GM12872 (cell line): ENCODE measurements at regions not wholly inside any gene's neighbourhood (a gene's known extent, or its start where the extent isn't known, plus 50 kb on each side); places are given as distances from the start of the nearest gene placed in this dataset.

Experiments used
- CTCF ChIP-seq: IDR thresholded peaks from 3 replicates; pipeline ENCODE4 v1.5.1; 2011; ENCODE audit warnings: low read depth, mild to moderate bottlenecking, low read length, moderate library complexity; ENCODE audit not compliant: insufficient read depth

DNA sequence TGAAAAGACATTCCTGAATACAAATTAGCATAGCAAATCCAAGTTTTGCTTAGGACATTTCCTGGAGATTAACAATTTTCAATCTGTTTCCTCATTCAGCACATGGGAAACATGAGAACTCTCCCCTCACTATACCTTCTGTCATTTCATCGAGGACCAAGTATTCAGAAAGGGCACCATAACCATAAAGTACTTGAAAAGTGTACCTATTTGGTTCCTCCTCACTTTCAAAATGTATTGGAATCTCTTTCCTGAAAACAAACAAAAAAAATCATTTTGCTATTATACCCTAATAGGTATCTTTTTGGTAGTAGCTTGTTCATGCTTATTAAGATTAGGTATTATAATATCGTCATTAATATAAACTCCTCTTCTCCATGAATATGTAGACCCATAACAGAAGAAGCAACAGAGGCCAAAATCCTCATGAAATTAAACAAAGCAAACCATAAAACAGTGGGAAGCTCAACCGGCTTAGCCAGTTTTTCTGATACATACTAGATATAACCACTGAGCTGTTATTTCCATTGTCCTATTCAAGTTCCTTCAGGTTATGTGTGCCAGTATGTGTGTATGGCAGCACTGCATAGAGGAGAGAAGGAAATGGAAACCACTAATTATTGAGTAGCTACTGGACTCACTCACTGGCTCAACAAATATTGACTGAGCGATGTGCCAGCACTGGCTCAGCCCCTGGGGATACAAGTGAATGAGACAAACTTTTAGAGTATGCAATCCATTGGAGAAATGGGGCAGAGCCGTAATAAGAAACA is 274.0 kb downstream of the MAFB start:
- TF ChIP-seq CTCF = no peak

DNA sequence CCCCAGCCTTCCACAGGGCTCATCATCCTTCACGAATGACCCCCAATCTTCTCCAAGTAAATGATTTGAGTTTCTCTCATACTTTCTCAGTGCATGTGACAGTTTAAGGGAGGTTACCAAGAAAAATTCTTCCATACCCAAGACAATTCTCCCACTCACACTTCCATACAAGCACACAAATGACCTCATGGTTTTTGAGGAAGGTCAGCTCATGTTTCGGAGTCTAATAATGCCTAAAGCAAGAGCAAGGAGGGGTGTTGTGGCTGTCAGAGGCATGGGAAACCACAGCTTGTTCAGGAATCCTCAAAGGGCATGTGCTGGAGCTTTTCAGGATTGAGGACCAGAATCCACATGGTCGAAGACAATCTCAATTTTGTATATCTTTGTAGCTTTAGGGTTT is 279.0 kb downstream of the MAFB start:
- no peak for TF ChIP-seq CTCF

GRCh38 chr20:40397467-40397866 is 291.6 kb downstream of the MAFB start:
- TF ChIP-seq CTCF = no peak

GRCh38 chr20:40393197-40394079 is 295.6 kb downstream of the MAFB start:
- no peak for TF ChIP-seq CTCF

- TF ChIP-seq CTCF = no peak
Measured at GRCh38 chr20:40390654-40391053, 298.4 kb downstream of the MAFB start.

DNA sequence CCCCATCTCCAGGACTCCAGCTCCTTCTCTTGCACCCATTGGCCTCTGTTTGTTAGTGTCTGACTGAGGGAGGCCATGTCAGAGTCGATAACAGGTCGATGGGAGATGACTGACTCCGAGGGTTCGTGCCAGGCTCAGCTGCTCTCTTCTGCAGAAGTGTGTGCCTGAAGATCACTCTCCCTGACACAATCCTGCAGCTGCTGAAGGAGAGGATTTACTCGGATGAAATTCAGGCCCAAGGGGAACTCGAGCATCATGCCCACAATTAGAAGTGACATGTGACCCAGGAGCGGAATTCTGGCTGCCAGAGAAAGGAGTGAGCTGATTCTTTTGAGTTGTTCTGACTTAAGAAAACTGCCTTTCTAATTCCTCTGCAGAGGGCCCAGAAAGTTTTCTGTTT is 318.2 kb downstream of the MAFB start:
- TF ChIP-seq CTCF = no peak

DNA sequence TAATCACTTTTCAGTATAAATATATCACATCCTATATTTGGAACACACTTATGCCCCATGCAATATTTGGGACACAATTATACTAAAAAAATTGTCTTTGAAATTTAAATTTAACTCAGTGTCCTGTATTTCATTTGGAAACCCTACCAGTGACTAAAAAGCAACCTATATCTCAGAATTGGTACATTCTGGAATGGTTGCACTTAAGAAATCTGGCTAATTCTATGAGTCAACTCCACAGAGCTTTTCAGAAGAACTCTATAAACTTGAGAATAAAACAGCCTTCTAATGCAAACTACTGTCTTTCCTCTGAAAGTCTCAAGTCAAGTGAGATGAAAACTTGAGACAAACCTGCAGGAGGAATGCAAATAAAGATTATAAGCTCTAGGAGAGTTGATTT is 320.2 kb downstream of the MAFB start:
- TF ChIP-seq CTCF = no peak
